ENCODE measurements at regions not wholly inside any gene's neighbourhood (a gene's known extent, or its start where the extent isn't known, plus 50 kb on each side); places are given as distances from the start of the nearest gene placed in this dataset.

GRCh38 chr15:25051399-25052154, 96.8 kb downstream of the SNRPN start:
- DNase-seq, result no peak

DNA sequence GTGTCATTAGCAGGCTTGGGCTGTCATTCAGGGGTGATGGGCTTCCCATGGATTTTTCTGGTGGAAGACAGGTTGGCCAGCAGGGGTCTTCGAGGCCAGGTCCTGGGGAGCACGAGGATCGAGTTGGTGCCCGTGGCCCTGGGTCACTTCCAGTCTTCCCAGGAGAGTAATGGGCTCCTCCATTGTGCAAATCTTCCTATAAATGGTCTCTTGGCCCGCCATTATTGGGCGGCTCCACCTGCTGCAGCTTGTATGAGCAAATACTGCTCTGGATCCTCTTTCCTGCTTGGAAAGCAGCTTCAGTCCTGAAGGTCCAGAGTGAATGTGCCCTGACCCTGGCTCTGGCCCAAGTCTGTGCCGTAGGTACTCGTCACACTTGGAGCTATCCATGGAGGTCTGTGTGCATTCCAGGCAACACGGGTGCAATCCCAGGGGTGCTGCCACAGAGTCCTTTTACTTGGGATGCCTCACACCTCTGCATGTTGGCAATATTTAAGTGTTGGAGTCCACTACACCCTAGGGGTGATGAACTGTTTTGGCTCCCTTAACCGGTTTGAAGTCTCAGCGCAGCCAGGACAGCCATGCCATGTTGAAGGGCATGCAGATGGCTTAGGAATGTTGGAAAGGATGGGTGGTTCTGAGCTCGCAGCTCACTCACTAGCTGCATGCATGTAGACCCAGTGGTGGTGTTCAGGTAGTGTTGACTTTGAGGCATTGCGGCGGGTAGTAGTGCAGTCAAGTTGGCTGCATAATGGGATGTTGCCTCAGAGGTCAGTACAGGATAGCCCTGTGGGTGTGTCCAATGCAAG, 97.6 kb downstream of the SNRPN start:
- DNase-seq, result no peak

- no peak for DNase-seq
These were observed 98.4 kb downstream of the SNRPN start for GRCh38 chr15:25053000-25053815.

DNA sequence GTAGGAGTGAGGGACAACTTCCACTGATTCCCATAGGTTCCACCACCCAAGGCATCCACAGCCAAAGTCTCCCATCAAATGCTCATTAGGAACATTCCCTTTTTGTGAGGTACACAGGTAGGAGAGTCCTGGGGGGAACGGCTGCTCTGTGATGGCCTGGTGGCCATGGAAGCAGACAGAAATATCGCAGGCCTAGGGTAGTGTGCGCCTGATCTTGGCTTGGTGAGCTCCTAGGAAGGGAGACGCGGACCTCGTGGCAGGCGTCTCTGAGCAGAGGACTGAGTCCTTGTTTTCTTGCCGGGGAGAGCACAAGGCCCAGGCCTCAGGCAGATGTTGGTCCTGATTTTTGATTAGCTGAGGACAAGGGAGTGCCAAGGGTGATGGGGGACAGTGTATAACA, 99.5 kb downstream of the SNRPN start:
- no peak for DNase-seq

DNA sequence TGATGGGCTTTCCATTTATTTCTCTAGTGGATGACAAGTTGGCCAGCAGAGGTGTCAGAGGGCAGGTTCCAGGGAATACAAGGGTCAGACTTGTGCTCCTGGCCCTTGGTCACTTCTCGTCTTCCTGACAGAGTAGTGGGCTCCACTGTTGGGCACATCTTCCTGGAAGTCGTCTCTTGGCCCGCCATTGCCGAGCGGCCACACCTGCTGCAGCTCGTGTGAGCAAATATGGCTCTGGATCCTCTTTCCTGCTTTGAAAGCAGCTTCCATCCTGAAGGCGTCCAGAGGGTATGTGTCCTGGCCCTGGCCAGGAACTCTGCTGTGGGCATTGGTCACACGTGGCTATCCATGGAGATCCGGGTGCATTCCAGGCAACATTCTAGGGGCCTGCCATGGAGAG, 100.2 kb downstream of the SNRPN start:
- DNase-seq, result no peak

- no peak for DNase-seq
These were observed 100.7 kb downstream of the SNRPN start for GRCh38 chr15:25055356-25056068.

DNA sequence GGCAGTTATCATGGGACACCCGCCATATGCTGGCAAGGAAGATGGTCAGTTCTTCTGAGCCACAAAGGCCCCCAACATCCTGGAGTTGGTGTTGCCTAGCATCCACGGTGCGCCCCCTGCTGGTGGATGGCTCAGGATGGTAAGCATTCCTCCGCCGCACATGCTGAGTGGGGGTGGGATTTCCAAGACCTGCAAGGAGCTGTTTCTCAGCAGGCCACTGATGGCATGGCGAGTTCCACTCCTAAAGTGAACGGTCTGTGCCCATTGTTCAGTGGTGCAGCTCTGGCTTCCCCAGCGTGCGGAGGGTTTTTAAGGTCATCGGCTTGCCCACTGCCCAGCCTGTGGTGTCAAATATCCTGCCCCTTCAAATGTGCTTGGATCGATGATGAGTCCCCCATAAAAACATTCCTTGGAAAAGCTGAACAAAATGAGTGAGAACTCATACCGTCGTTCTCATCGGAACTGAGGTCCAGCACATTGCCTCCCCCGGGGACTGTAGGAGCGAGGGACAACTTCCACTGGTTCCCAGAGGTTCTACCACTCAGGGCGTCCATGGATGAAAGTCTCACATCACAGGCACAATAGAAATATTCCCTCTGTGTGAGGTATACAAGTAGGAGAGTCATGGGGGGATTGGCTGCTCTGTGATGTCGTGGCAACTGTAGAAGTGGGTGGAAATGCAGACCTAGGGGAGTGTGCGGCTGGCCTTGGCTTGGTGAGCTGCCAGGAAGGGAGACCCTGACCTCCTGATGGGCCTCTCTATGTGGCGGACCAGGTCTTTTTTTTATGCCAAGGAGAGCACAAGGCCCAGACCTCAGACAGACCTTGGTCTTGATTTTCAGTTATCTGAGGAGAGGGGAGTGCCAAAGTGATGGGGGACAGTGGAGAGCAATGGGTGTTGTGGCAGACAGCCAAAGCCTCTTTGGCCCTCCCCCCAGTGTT, 102.0 kb downstream of the SNRPN start:
- DNase-seq, result no peak

- DNase-seq, result no peak
These were observed 102.8 kb downstream of the SNRPN start for GRCh38 chr15:25057574-25057973.

- DNase-seq, result no peak
These were observed 103.4 kb downstream of the SNRPN start for GRCh38 chr15:25058080-25058785.

DNA sequence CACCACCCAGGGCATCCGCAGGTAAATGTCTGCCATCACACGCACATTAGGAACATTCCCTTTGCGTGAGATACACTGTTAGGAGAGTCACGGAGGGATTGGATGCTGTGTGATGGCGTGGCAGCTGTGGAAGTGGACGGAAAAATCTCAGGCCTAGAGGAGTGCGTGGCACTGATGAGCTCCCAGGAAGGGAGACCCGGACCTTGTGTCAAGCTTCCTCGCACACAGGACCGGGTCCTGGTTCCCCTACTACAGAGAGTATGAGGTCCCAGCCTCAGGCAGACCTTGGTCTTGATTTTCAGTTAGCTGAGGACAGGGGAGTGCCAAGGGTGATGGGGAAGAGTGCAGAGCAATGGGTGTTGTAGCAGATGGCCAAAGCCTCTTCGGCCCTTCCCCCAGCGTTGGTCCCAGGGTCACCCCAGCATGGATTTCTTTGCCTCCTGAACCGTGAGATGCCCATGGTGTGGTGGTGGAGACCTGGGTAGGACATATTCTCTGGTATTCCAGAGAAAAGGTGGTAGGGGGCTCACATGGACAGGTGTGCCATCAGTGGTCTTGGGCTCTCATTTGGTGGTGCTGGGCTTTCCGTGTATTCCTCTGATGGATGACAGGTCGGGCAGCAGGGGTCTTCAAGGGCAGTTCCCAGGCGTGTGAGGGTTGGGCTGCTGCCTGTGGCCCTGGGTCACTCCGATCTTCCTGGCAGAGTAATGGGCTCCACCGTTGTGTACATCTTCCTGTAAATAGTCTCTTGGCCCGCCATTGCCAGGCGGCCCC, 105.1 kb downstream of the SNRPN start:
- DNase-seq, result no peak

GRCh38 chr15:25060472-25060803, 105.7 kb downstream of the SNRPN start:
- DNase-seq, result no peak

GRCh38 chr15:25060996-25061620, 106.3 kb downstream of the SNRPN start:
- no peak for DNase-seq

DNA sequence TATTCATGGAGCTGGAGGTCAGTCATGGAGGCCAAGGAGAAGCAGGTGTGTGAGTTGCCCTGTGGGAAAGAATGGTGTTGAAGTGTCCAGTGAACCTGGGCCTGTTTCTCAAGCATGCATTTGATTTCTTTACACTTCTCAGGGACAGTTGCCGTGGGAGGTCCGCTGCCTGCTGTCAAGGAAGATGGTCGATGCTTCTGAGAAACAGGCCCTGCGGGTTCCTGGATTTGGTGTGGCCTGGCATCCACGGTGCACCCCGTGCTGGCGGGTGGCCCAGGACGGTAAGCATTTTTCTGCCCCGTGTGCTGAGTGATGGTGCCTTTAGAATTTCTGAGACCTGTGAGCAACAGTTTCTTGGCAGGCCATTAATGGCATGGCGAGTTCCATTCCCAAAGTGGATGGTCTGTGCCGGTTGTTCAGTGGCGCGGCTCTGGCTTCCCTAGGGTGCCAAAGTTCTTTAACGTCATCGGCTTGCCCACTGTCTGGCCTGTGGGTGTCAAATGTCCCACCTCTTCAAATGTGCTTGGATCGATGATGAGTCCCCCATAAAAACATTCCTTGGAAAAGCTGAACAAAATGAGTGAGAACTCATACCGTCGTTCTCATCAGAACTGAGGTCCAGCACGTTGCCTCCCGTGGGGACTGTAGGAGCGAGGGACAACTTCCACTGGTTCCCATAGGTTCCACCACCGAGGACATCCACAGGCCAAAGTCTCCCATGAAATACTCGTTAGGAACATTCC, 107.2 kb downstream of the SNRPN start:
- no peak for DNase-seq

- DNase-seq, result no peak
These were observed 108.0 kb downstream of the SNRPN start for GRCh38 chr15:25062551-25063430.

DNA sequence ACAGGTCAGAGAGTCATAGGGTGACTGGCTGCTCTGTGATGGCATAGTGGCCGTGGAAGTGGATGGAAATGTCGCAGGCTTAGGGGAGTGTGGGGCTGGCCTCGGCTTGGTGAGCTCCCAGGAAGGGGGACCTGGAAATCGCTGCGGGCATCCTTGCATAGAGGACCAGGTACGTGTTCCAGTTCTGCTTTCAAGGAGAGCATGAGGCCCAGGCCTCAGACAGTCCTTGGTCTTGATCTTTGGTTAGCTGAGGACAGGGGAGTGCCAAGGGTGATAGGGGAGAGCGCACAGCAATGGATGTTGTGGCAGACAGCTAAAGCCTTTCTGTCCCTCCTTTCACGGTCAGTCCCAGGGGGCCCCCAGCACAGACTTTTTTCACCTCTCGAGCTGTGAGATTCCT, 110.5 kb downstream of the SNRPN start:
- DNase-seq, result no peak

GRCh38 chr15:25065876-25066275, 111.1 kb downstream of the SNRPN start:
- no peak for DNase-seq

DNA sequence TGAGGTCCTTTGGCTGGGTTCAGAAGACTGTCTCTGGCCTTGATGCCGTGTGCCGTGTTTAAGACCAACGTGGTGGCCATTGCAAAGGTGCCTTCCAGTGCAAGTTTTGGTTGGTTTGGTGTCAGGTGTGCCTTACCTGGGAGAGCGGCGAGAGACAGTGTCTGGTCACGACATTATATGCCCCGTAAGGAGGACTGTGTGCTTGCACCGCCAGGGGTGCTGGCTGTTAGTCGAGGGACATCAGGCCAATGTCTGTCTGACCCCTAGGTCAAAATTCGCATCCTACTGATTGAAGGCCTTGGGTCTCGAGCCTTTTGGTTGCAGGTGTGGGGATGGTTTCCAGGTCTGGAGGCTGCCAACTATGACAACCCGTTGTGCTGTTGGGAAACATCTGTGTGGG, 111.9 kb downstream of the SNRPN start:
- DNase-seq, result no peak

DNA sequence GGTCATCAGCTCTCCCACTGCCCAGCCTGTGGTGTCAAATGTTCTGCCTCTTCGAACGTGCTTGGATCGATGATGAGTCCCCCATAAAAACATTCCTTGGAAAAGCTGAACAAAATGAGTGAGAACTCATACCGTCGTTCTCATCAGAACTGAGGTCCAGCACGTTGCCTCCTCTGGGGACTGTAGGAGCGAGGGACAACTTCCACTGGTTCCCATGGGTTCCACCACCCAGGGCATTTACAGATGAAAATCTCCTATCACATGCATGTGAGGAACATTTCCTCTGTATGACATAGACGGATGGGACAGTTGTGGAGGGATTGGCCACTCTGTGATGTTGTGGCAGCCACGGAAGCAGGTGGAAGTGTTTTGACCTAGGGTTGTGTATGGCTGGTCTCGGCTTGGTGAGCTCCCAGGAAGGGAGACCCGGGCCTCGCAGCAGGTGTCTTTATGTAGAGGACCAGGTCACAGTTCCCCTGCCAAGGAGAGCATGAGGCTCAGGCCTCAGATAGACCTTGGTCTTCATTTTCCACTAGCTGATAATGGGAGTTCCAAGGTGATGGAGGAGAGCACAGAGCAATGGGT, 113.0 kb downstream of the SNRPN start:
- no peak for DNase-seq
